IMR-90 (cell line): ENCODE measurements at regions not wholly inside any gene's neighbourhood (a gene's known extent, or its start where the extent isn't known, plus 50 kb on each side); places are given as distances from the start of the nearest gene placed in this dataset.

Source experiments
- ATAC-seq: fragments of 200-7000 bp; cut with Tn5 transposase; 2 replicates; pipeline ENCODE4 v1.9.1; 2020; ENCODE audit warnings: low read depth, mild to moderate bottlenecking, moderate library complexity
- BruUV-seq: library from RNA; stranded (reverse); fragments of 400-500 nt; replicated peaks from 2 replicates; lab custom pipeline; 2021; lab: Mats Ljungman, UMichigan
- CTCF ChIA-PET: fragments of 300-600 bp; formaldehyde crosslinking; extraction: SDS; loops from one replicate; lab custom pipeline; 2021; ENCODE audit warnings: antibody characterized with exemption; lab: Yijun Ruan, JAX
- POLR2A ChIA-PET: fragments of 300-600 bp; sonication (Branson Sonifier 250); formaldehyde crosslinking; loops from one replicate; lab custom pipeline; 2022; ENCODE audit warnings: antibody characterized with exemption; ENCODE audit not compliant: unreplicated experiment; lab: Charles Lee
- DNase-seq: peaks from one replicate; pipeline ENCODE4 v3.0.0; 2013
- H2AFZ ChIP-seq: replicated peaks from 2 replicates; pipeline ENCODE3; 2013; ENCODE audit warnings: low read length, mild to moderate bottlenecking; ENCODE audit not compliant: poor library complexity
- H2AK5ac ChIP-seq: 2 replicates; pipeline ENCODE4 v1.6.1; 2013; ENCODE audit warnings: low read depth, low read length, inconsistent platforms
- H2AK9ac ChIP-seq: replicated peaks from 2 replicates; pipeline ENCODE3; 2013; ENCODE audit warnings: mild to moderate bottlenecking, low read depth, low read length, moderate library complexity; ENCODE audit not compliant: poor library complexity
- H2BK120ac ChIP-seq: 2 replicates; pipeline ENCODE4 v1.6.1; 2013; ENCODE audit warnings: low read depth, low read length, inconsistent platforms
- H2BK15ac ChIP-seq: 3 replicates; pipeline ENCODE4 v1.6.1; 2013; ENCODE audit warnings: low read depth, low read length, inconsistent platforms
- H2BK20ac ChIP-seq: 2 replicates; pipeline ENCODE4 v1.6.1; 2013; ENCODE audit warnings: low read depth, mild to moderate bottlenecking, inconsistent platforms, low read length, moderate library complexity
- H2BK5ac ChIP-seq: 2 replicates; pipeline ENCODE4 v1.6.1; 2013; ENCODE audit warnings: mild to moderate bottlenecking, low read depth, low read length, inconsistent platforms; ENCODE audit not compliant: poor library complexity, severe bottlenecking
- H3K14ac ChIP-seq: replicated peaks from 2 replicates; pipeline ENCODE4 v1.6.1; 2013; ENCODE audit warnings: low read depth, low read length, inconsistent platforms
- H3K18ac ChIP-seq: 2 replicates; pipeline ENCODE4 v1.6.1; 2013; ENCODE audit warnings: low read depth, low read length, control low read depth
- H3K23ac ChIP-seq: 2 replicates; pipeline ENCODE4 v1.6.1; 2013; ENCODE audit warnings: low read depth, low read length, inconsistent platforms
- H3K27ac ChIP-seq: 2 replicates; pipeline ENCODE4 v1.5.1; 2013; ENCODE audit warnings: mild to moderate bottlenecking, control low read depth, low read length; ENCODE audit not compliant: insufficient read depth
- H3K27me3 ChIP-seq: 2 replicates; pipeline ENCODE4 v1.6.1; 2013; ENCODE audit warnings: low read length; ENCODE audit not compliant: control insufficient read depth, insufficient read depth
- H3K36me3 ChIP-seq: 2 replicates; pipeline ENCODE4 v1.6.1; 2013; ENCODE audit warnings: low read length, mixed read lengths; ENCODE audit not compliant: control insufficient read depth, insufficient read depth
- H3K4ac ChIP-seq: 2 replicates; pipeline ENCODE4 v1.6.1; 2013; ENCODE audit warnings: low read depth, low read length, inconsistent platforms
- H3K4me1 ChIP-seq: 2 replicates; pipeline ENCODE4 v1.6.1; 2013; ENCODE audit warnings: low read length, mixed read lengths; ENCODE audit not compliant: control insufficient read depth, insufficient read depth
- H3K4me2 ChIP-seq: 2 replicates; pipeline ENCODE4 v1.6.1; 2013; ENCODE audit warnings: low read depth, mild to moderate bottlenecking, control low read depth, low read length, moderate library complexity
- H3K4me3 ChIP-seq: 2 replicates; pipeline ENCODE4 v1.5.1; 2013; ENCODE audit warnings: low read depth, mild to moderate bottlenecking, control low read depth, low read length, moderate library complexity; ENCODE audit not compliant: insufficient read depth
- H3K56ac ChIP-seq: 2 replicates; pipeline ENCODE4 v1.6.1; 2013; ENCODE audit warnings: low read length, inconsistent platforms; ENCODE audit not compliant: insufficient read depth; ENCODE audit errors: extremely low read depth
- H3K79me1 ChIP-seq, 2 experiments: 2 replicates each; pipeline ENCODE4 v1.6.1; 2013; ENCODE audit warnings: low read length in 2 of 2, inconsistent platforms in 1 of 2, low read depth in 1 of 2
- H3K9ac ChIP-seq: 2 replicates; pipeline ENCODE4 v1.6.1; 2013; ENCODE audit warnings: low read depth, low read length, control low read depth
- H3K9me1 ChIP-seq: 2 replicates; pipeline ENCODE4 v1.6.1; 2013; ENCODE audit warnings: low read length, inconsistent platforms; ENCODE audit not compliant: insufficient read depth
- H3K9me3 ChIP-seq: 2 replicates; pipeline ENCODE4 v1.6.1; 2013; ENCODE audit warnings: low read length; ENCODE audit not compliant: control insufficient read depth, insufficient read depth
- H4K20me1 ChIP-seq: 2 replicates; pipeline ENCODE4 v1.6.1; 2013; ENCODE audit warnings: low read length, inconsistent platforms; ENCODE audit not compliant: insufficient read depth
- H4K5ac ChIP-seq: 2 replicates; pipeline ENCODE4 v1.6.1; 2013; ENCODE audit warnings: mild to moderate bottlenecking, low read depth, low read length, control low read depth
- H4K8ac ChIP-seq, 2 experiments: 2 replicates each; pipeline ENCODE4 v1.6.1; 2013; ENCODE audit warnings: low read depth in 2 of 2, low read length in 2 of 2, control low read depth in 1 of 2, inconsistent platforms in 1 of 2
- H4K91ac ChIP-seq: 2 replicates; pipeline ENCODE4 v1.6.1; 2013; ENCODE audit warnings: low read depth, low read length, inconsistent platforms; ENCODE audit not compliant: insufficient read depth
- CEBPB ChIP-seq: IDR thresholded peaks from 2 replicates; pipeline ENCODE4 v1.6.1; 2012; ENCODE audit warnings: low read depth, low read length, improper control_type of control experiment
- FOS ChIP-seq: fragments of 150-350 bp; IDR thresholded peaks from 2 replicates; pipeline ENCODE4 v1.6.1; 2016; ENCODE audit warnings: low read depth, low read length
- MAFK ChIP-seq: IDR thresholded peaks from 2 replicates; pipeline ENCODE4 v1.6.1; 2012; ENCODE audit warnings: low read depth, low read length, improper control_type of control experiment
- MAZ ChIP-seq: IDR thresholded peaks from 2 replicates; pipeline ENCODE4 v1.6.1; 2012; ENCODE audit warnings: low read depth, mild to moderate bottlenecking, low read length, improper control_type of control experiment, moderate library complexity, borderline replicate concordance
- NFE2L2 ChIP-seq: fragments of 150-350 bp; IDR thresholded peaks from 2 replicates; pipeline ENCODE4 v1.6.1; 2016; ENCODE audit warnings: low read depth, mild to moderate bottlenecking, low read length
- SMC3 ChIP-seq: fragments of 150-350 bp; IDR thresholded peaks from 2 replicates; pipeline ENCODE4 v1.6.1; 2016; ENCODE audit warnings: low read depth, mild to moderate bottlenecking, antibody characterized with exemption, low read length, moderate library complexity
- WGBS, 2 experiments: methylation state at CpG; one replicate each; pipeline versions ENCODE4 v1.1.5 to v1.1.7; 2013; ENCODE audit warnings: missing lambda C conversion rate in 2 of 2; ENCODE audit not compliant: insufficient read length in 1 of 2; ENCODE audit errors: extremely low coverage in 2 of 2; 5-methylcytosine and 5-hydroxymethylcytosine counted together
- dilution Hi-C: fragments of 300-500 bp; cut with HindIII; formaldehyde crosslinking; loops from one replicate; pipeline ENCODE4 v1.14.3; 2018; ENCODE audit warnings: low sequenced_read_pairs; ENCODE audit not compliant: unreplicated experiment
- in situ Hi-C: fragments of 300-500 bp; cut with MboI; formaldehyde crosslinking; loops from 3 replicates; pipeline ENCODE4 v1.14.3; 2019; ENCODE audit warnings: low sequenced_read_pairs, inconsistent platforms, mixed read lengths
- intact Hi-C: fragments of 100-400 bp; cut with micrococcal nuclease; formaldehyde crosslinking; loops from 2 replicates; pipeline ENCODE4 v1.10.0; 2022
- TF ChIP-seq, protein P1 (sequence below): fragments of 150-350 bp; IDR thresholded peaks from 2 replicates; pipeline ENCODE4 v1.6.1; 2017; ENCODE audit warnings: mild to moderate bottlenecking, antibody characterized with exemption, low read length, low read depth
- TF ChIP-seq, protein P2 (sequence below): fragments of 150-350 bp; IDR thresholded peaks from 2 replicates; pipeline ENCODE4 v1.6.1; 2016; ENCODE audit warnings: low read depth, mild to moderate bottlenecking, low read length, moderate library complexity, borderline replicate concordance

DNA sequence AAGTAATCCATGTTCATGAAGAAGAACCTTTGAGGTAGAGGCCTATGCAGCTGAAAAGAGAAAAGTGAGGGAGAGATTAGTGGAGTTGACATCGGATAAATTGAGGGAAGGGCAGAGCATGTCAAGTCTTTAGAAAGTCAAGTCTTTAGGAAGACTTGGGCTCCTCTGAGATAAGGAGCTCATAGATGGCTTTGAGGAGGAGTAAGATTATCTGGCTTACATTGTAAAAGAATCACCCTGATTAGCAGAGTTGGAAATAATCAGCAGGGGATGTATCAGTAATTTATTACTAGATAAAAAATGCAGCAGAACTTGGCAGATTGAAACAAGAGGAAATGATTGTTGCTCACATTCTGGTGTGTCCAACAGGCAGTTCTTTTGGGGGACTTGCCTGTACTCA is 727.2 kb upstream of the WWC1 start:
- Histone ChIP-seq H3K4me3 (no peak overlapping the region), H3K9me1 (no peaks in the 10 kb centered on the region), H2AK9ac (no peak overlapping the region), H2BK15ac (no peak overlapping the region), H3K23ac (no peak overlapping the region), H2BK20ac (no peak overlapping the region), H4K91ac (no peak overlapping the region), H3K4ac (no peak overlapping the region), H2AK5ac (no peak overlapping the region), H3K27ac (no peak overlapping the region), H3K14ac (no peak overlapping the region), H3K9me3 (no peaks in the 10 kb centered on the region), H4K5ac (no peak overlapping the region), H2BK120ac (no peak overlapping the region), H3K4me1 (no peaks in the 10 kb centered on the region), H3K79me1 (no peaks in the 10 kb centered on the region), H3K4me2 (no peak overlapping the region), H3K56ac (no peak overlapping the region), H4K20me1 (no peaks in the 10 kb centered on the region), H3K36me3 (no peaks in the 10 kb centered on the region), H2AFZ (no peak overlapping the region), H4K8ac (no peak overlapping the region), H3K9ac (no peak overlapping the region), H3K27me3 (no peaks in the 10 kb centered on the region), H2BK5ac (no peak overlapping the region), H3K18ac (no peak overlapping the region)
- in situ Hi-C loops (loop anchor here (25.0 kb wide), 1 partner anchor 1927 kb away; no protein-coding TSS in a partner anchor), intact Hi-C loops (no loop called here), dilution Hi-C loops (no loop called here)
- POLR2A ChIA-PET, result no interaction called here
- TF ChIP-seq, protein P1, sequence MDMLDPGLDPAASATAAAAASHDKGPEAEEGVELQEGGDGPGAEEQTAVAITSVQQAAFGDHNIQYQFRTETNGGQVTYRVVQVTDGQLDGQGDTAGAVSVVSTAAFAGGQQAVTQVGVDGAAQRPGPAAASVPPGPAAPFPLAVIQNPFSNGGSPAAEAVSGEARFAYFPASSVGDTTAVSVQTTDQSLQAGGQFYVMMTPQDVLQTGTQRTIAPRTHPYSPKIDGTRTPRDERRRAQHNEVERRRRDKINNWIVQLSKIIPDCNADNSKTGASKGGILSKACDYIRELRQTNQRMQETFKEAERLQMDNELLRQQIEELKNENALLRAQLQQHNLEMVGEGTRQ, result no peak
- TF ChIP-seq MAZ (no peak), FOS (no peak), SMC3 (no peak), MAFK (no peak), CEBPB (no peak), NFE2L2 (no peak)
- TF ChIP-seq, protein P2, sequence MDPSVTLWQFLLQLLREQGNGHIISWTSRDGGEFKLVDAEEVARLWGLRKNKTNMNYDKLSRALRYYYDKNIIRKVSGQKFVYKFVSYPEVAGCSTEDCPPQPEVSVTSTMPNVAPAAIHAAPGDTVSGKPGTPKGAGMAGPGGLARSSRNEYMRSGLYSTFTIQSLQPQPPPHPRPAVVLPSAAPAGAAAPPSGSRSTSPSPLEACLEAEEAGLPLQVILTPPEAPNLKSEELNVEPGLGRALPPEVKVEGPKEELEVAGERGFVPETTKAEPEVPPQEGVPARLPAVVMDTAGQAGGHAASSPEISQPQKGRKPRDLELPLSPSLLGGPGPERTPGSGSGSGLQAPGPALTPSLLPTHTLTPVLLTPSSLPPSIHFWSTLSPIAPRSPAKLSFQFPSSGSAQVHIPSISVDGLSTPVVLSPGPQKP, result no peak
- ATAC-seq, result no peak
- BruUV-seq, result no TSS peak
- no peak for DNase-seq
- CTCF ChIA-PET, result no interaction called here
- 60% methylated on average over 1 of the region's 1 CpG; no CpG with 5 or more reads in 1 of the 2 experiments for WGBS, 2 experiments
